ENCODE measurements at regions not wholly inside any gene's neighbourhood (a gene's known extent, or its start where the extent isn't known, plus 50 kb on each side); places are given as distances from the start of the nearest gene placed in this dataset.

DNA sequence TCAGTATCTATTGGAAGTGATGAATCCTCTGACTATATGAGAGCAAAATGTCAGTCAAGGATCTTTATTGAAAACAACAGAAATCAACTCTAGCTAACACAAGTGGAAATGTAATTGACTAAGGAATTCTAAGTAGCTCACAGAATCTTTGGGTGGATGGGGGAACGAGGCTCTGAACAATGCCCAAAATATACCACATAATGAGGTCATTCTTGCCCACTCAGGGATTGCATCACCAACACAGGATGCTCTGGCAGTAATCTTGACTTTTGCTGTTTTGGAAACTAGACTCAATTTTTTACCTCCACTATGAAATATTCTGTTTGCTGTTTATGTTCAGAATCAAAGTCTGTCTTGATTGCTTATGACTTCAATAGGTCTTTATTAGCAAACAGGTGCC is 127.4 kb upstream of the UNC5C start:
- TF ChIP-seq POLR2A (IDR thresholded peaks at IDR 0.05), result no peak
- TF ChIP-seq, protein P1, sequence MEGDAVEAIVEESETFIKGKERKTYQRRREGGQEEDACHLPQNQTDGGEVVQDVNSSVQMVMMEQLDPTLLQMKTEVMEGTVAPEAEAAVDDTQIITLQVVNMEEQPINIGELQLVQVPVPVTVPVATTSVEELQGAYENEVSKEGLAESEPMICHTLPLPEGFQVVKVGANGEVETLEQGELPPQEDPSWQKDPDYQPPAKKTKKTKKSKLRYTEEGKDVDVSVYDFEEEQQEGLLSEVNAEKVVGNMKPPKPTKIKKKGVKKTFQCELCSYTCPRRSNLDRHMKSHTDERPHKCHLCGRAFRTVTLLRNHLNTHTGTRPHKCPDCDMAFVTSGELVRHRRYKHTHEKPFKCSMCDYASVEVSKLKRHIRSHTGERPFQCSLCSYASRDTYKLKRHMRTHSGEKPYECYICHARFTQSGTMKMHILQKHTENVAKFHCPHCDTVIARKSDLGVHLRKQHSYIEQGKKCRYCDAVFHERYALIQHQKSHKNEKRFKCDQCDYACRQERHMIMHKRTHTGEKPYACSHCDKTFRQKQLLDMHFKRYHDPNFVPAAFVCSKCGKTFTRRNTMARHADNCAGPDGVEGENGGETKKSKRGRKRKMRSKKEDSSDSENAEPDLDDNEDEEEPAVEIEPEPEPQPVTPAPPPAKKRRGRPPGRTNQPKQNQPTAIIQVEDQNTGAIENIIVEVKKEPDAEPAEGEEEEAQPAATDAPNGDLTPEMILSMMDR (IDR thresholded peaks at IDR 0.05), result no peak

All from breast epithelium (tissue), 3 donors.